A204.1 (cell line): ENCODE measurements at regions not wholly inside any gene's neighbourhood (a gene's known extent, or its start where the extent isn't known, plus 50 kb on each side); places are given as distances from the start of the nearest gene placed in this dataset.
A peak's percentile ranks its signal among the peaks of the same experiment; 100 is the strongest.
"Not testable (repeated sequence)": the region's sequence is repeated elsewhere in the genome, so short reads cannot be mapped to it uniquely, and the experiment has no call there.

Source experiments
- FAIRE-seq: peaks from 2 replicates; lab custom pipeline; 2012; peaks lifted over from hg19 to GRCh38; lab: Jason Lieb, UNC

- FAIRE-seq = no peak
Measured at GRCh38 chr9:111148052-111149017, 110.1 kb upstream of the LPAR1 start.

GRCh38 chr9:111147041-111147440, 108.8 kb upstream of the LPAR1 start:
- no peak for FAIRE-seq

GRCh38 chr9:111144741-111145140, 106.5 kb upstream of the LPAR1 start:
- FAIRE-seq = no peak

GRCh38 chr9:111136180-111136579, 97.9 kb upstream of the LPAR1 start:
- FAIRE-seq = no peak

GRCh38 chr9:111131211-111131610, 92.9 kb upstream of the LPAR1 start:
- FAIRE-seq = no peak

GRCh38 chr9:111120526-111120925, 82.3 kb upstream of the LPAR1 start:
- FAIRE-seq = no peak

- no peak for FAIRE-seq
Measured at GRCh38 chr9:111118256-111118948, 80.1 kb upstream of the LPAR1 start.

- peak; percentile 40 for FAIRE-seq
Measured at GRCh38 chr9:111114486-111114885, 76.2 kb upstream of the LPAR1 start.

GRCh38 chr9:111113712-111114111, 75.4 kb upstream of the LPAR1 start:
- FAIRE-seq = no peak

GRCh38 chr9:111110805-111111204, 72.5 kb upstream of the LPAR1 start:
- FAIRE-seq = no peak

GRCh38 chr9:111108946-111109345, 70.7 kb upstream of the LPAR1 start:
- FAIRE-seq = no peak

- FAIRE-seq = no peak
Measured at GRCh38 chr9:111107141-111107540, 68.9 kb upstream of the LPAR1 start.

GRCh38 chr9:111106202-111106601, 67.9 kb upstream of the LPAR1 start:
- no peak for FAIRE-seq

- no peak for FAIRE-seq
Measured at GRCh38 chr9:111102793-111103464, 64.7 kb upstream of the LPAR1 start.

- FAIRE-seq = no peak
Measured at GRCh38 chr9:111099199-111100008, 61.1 kb upstream of the LPAR1 start.

- FAIRE-seq = no peak
Measured at GRCh38 chr9:111098093-111098492, 59.8 kb upstream of the LPAR1 start.

- no peak for FAIRE-seq
Measured at GRCh38 chr9:111096051-111096450, 57.8 kb upstream of the LPAR1 start.

GRCh38 chr9:111095441-111095840, 57.2 kb upstream of the LPAR1 start:
- FAIRE-seq = no peak

GRCh38 chr9:111094958-111095357, 56.7 kb upstream of the LPAR1 start:
- FAIRE-seq = no peak

GRCh38 chr9:111094433-111094924, 56.2 kb upstream of the LPAR1 start:
- FAIRE-seq = no peak

GRCh38 chr9:111092167-111092566, 53.9 kb upstream of the LPAR1 start:
- not testable (repeated sequence) for FAIRE-seq
